GM19025 (cell line): ENCODE measurements at regions not wholly inside any gene's neighbourhood (a gene's known extent, or its start where the extent isn't known, plus 50 kb on each side); places are given as distances from the start of the nearest gene placed in this dataset.

Source experiments
- ATAC-seq: cut with Tn5 transposase; IDR thresholded peaks from one replicate; pipeline ENCODE4 v1.9.1; 2021; ENCODE audit warnings: mild to moderate bottlenecking, low read depth, moderate library complexity; ENCODE audit not compliant: unreplicated experiment

DNA sequence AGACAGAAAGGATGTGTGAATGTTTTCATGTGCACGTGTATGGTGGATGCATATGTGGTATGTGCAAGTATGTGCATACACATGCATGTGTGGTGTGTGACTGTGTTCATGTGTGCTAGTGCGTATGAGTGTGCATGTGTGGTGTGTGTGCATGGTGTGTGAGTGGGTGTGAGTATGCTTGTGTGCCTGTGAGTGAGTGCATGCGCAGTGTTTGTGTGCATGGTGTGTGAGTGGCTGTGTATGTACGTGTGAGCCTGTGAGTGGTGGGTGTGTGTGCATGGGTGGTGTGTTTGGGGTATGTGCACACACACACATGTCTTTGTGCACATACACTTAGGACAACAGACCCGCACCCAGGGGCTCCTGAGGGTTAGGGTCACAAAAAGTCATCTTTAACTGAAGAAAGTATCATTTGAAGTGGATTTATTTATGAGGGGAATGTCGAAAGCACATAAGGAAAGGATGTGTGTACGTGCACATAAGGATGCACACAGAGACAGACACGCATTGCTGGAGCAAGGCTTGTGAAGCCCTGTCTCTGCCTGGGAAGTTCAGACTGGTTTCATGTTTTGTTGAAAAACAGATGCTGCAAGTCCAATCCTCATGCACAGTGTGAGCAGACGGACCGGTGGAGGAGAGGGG is 237.0 kb downstream of the SYK start:
- ATAC-seq = no peak

GRCh38 chr9:91039125-91039834 is 237.7 kb downstream of the SYK start:
- ATAC-seq = no peak

DNA sequence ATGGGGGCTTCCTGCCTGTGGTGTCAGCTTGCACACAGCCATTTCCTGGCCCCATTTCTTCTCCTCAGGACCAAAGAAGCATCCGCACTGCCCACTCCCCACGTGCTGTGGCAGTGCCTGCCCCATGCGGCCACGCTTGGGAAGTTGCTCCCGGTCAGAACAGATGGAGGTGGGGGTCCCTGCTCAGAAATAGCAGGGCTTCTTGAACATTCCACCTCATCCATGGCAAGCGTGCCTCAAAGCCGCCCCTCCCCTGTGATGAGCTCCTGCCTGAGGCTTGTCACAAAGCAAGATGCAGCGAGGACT is 238.2 kb downstream of the SYK start:
- ATAC-seq = no peak

DNA sequence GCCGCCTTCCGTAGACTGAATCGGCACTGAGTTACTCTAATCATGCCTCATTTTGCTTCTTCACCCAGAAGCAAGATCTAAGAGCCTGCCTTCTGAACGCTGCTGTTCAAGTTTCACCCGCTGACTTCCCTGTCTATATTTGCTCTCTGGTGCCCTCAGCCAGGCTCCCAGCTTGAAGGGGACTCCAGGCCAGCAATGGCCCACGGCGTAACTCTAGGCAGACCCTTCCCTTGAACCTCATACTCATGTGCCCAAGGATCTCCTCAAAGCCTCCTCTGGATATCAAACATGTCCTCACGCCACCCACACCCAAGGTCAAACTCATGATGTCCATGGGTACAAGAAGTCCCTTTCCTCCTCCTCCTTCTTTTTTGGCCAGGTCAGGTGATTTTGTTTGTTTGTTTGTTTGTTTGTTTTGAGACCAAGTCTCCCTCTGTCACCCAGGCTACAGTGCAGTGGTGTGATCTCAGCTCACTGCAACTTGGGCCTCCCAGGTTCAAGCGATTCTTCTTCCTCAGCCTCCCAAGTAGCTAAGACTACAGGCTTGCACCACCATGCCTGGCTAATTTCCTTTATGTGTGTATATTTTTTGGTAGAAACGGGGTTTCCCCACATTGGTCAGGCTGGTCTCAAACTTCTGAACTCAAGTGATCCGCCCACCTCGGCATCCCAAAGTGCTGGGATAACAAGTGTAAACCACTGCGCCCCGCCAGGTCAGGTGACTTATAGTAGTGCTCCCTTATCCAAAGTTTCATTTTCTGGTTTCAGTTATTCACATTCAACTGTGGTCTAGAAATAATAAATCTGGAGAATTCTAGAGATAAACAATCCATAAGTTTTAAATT is 239.0 kb downstream of the SYK start:
- no peak for ATAC-seq

DNA sequence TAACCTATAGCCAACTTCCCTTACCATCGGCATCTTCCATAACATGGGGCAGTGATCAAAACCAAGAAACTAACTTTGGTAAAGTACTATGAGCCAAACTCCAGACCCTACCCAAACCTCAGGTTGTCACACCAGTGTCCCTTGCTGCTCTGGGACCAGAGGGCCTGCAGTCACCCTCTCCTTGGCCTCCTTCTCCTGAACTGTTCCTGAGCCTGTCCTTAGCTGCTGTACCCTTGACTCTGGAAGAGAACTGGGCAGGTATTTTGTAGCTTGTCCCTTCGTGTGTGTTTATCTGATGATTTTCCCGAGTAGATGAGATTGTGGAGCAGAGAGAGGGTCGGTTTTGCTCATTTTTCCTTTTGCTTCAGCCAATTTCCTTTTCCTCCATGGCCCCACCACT is 240.4 kb downstream of the SYK start:
- no peak for ATAC-seq

DNA sequence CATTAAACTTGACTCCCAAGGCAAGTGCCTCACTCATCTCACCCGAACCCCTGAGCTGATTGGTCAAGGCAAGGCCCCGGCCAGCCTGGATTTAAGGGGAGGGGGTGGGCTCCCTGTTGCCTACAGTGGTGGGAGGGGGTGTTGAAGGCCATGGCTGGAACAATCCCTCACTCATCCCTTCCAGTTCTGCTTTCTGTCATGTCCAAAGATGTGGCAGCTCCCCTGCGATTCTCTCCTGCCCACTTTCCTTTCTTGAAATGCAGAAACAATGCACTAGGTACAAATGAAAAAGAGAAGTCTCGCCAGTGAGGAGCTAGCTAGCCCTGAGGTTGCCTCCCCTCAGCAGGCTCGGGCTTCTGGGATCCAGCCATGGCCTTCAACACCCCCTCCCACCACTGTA is 240.9 kb downstream of the SYK start:
- no peak for ATAC-seq

- ATAC-seq = no peak
Observed at GRCh38 chr9:91043056-91043810, 241.6 kb downstream of the SYK start.

DNA sequence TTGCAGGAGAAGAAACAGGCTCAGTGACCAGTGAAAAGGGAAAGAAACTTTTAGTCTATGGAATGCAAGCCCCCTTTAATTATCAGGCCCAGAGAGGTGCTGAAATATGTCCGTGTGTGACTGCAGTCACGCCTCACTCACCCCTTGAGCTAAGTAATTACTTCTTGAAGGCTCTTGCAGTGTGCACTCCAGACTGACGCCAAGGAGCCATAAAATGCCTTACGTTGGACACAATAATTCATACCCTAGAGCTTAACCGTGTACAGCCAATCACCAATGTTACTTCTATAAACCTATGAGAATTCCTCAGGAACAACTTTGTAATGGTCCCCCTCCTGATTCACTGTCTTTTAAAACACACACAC is 242.2 kb downstream of the SYK start:
- no peak for ATAC-seq

GRCh38 chr9:91044354-91044753 is 242.7 kb downstream of the SYK start:
- ATAC-seq = no peak

DNA sequence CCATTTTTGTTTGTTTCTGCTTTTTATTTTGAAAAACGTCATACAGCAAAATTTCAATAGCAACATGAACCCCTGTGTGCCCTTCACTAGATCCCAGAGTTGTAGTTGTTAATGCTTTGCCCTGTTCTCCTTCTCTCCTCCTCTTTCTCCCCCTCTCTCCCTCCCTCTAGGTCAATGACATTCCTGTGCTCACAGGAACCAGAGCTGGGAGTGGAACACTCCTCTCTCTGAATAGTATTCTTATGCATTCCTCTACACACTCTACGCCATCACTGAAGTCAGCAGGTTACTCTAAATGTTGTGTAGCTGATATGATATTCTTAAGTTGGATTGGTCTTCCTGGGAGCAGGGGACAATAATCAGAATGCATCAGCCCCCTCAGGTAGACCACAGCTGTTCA is 243.4 kb downstream of the SYK start:
- ATAC-seq = no peak

DNA sequence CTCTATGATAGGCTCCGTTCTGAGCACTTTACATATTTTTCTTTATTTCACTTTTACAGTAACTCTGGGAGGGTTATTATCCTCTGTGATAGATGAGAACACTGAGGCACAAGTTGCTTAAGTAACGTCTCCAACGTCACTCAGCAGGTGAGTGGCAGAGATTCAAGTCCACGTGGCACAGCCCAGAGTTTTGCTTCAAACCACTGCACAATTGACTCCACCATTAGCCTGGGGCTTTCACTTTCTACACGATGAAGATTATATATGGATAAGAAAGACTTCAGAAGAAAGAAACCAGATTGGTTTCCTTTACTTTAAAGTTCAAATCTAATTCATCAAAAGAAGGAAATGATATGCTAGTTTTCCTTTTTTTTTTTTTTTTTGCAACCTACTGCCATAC is 245.9 kb downstream of the SYK start:
- ATAC-seq = no peak

DNA sequence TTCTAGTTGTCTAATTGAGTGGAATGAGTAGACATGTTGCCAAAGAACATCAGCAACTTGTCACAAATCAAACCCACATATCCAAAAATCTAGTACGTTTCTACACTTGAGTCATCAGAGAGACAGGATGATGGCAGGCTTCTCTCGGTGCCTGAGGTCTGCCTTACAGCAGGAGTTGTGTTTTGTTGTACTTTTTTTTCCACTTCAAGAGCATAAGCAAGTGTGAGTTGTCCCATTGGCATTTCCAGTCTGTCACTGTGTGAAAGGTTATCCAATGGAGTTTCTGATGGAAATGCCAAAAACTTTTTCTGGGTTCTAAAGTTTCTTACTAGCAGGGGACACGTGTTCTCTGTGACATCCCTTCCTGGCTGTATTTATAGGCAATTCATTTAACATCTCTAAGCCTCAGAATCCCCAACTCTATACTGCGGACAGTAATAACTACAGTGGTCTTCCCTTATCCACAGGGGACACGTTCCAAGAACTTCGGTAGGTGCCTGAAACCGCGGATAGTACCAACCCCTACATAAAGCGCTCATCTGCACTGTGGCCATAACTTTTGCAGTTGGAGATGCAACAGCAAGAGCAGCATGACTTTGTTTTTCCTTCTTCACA is 246.5 kb downstream of the SYK start:
- no peak for ATAC-seq

GRCh38 chr9:91048749-91049148 is 247.1 kb downstream of the SYK start:
- no peak for ATAC-seq

DNA sequence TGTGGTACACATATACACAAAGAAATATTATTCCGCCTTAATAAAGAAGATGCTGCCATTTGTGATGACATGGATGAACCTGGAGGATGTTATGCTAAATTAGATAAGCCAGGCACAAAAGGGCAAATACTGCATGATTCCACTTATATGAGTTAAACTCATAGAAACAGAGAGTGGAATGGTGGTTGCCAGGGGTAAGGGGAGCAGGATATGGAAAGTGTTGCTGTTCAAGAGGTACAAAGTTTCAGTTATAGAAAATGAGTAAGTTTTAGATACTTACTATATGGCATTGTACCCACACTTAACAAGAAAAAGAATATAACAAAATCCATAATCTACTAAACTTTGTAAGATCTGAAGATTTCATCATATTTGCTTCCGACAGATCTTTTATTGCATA is 252.2 kb downstream of the SYK start:
- ATAC-seq = no peak

GRCh38 chr9:91055845-91056244 is 254.2 kb downstream of the SYK start:
- no peak for ATAC-seq

GRCh38 chr9:91056486-91056885 is 254.9 kb downstream of the SYK start:
- no peak for ATAC-seq

- no peak for ATAC-seq
Observed at GRCh38 chr9:91056917-91057316, 255.3 kb downstream of the SYK start.

DNA sequence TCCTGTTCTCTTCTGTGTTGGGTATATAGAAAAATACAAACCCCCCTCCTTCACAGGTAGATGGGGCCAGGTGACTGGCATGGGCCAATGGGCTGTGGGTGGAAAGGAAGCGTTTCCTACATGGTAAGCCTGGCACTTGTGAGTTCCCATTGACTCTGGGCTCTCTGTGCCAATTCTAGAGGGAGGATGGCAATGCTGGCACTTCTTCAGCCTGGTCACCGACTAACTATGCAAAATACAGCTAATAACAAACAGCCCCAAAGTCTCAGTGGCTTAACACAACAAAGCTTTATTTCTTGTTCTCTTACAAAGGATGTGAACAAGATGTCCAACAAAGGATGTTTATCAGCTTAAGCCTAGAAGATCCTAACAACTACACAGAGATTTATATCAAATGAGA is 258.1 kb downstream of the SYK start:
- no peak for ATAC-seq

- ATAC-seq = no peak
Observed at GRCh38 chr9:91060520-91061343, 259.1 kb downstream of the SYK start.

- ATAC-seq = no peak
Observed at GRCh38 chr9:91061506-91061905, 259.9 kb downstream of the SYK start.
